Central memory CD4-positive, alpha-beta T cell (primary cell): ENCODE measurements at regions not wholly inside any gene's neighbourhood (a gene's known extent, or its start where the extent isn't known, plus 50 kb on each side); places are given as distances from the start of the nearest gene placed in this dataset.

ENCODE experiments used
- DNase-seq: peaks from one replicate; pipeline ENCODE4 v3.0.0; 2022

DNA sequence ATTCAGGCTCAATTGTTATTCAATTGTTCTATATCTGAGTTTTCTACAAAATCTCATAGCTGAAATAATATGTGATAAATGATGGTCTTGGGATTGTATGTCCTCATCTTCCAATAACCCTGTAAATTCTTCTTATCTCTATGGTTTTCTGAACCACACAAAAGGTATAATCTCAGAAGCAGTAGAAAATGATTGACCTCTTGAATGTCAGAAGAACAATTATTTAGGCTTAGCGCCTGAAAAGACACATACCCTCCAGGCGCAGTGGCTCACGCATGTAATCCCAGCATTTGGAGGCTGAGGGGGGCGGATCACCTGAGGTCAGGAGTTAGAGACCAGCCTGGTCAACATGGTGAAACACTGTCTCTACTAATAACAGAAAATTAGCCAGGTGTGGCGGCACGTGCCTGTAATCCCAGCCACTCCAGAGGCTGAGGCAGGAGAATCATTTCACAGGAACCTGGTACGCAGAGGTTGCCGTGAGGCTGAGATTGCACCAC, 288.0 kb upstream of the TBC1D5 start:
- no peak for DNase-seq

DNA sequence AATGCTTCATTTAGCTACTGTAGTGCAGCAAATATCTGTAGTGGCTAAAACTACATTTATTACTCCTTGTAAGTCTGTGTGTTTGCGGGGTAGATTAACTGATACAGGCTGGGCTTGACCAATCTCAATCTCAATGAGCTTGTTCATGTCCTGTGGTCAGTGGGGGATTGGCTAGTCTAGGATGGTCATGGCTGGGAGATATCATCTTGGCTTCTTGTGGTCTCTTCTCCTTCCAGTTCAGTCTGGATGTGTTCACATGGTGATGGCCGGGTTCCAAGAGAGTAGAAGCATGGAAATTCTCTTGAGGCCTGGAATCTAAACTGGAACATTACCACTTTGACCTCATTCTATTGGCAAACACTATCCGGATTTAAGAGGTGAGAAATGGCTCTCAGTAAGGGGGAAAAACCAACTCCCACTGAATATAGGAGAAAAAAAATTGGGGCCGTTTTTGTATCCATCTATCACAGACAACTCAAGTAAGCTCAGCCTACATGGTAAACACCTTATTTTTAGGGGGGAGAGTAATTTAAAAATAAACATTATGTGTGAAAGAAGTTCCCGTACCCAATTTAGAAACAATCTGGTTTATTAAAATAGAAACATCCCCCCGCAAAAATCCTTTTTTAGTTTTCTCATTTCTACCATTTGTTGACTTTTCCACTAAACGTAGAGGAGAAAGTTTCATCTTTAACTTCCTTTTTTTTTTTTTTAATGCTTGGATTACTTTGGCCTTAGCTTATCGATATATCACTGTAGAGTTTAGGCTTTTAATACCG, 284.9 kb upstream of the TBC1D5 start:
- no peak for DNase-seq

DNA sequence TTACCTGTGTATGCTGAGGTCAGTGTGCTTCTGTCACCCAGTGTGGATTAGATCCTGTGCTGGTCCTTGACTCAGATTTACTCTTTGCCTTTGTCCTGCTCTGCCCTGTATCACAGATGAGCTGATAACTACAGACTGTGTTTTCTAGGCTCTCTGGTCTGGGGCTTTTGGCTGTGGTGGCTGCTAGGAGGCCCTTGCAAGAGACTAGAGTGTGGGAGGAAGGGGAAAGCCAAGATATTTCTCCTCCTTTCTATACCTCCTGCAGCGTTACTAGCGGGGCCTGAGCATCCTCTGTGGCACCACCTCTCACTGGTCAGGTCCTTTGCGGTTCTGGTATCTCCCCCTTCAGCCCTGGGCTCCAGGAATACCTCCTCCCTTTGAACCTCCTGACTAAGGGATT, 282.3 kb upstream of the TBC1D5 start:
- DNase-seq, result no peak

DNA sequence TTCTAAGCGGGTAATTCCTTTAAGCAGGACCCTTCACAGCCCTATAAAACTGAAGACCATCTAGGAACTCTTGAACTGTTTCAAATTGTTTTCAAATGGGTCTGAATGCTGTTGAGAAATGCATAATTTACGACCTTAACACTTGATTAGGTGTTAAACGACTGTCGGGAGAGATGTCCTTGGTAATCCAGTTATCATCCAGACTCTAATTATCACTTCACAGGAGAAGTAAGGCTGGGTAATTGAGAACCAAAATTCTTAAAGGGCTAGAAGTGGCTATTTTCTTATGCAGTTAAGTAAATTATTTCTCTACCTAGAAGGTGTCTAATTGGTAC, 276.7 kb upstream of the TBC1D5 start:
- no peak for DNase-seq

DNA sequence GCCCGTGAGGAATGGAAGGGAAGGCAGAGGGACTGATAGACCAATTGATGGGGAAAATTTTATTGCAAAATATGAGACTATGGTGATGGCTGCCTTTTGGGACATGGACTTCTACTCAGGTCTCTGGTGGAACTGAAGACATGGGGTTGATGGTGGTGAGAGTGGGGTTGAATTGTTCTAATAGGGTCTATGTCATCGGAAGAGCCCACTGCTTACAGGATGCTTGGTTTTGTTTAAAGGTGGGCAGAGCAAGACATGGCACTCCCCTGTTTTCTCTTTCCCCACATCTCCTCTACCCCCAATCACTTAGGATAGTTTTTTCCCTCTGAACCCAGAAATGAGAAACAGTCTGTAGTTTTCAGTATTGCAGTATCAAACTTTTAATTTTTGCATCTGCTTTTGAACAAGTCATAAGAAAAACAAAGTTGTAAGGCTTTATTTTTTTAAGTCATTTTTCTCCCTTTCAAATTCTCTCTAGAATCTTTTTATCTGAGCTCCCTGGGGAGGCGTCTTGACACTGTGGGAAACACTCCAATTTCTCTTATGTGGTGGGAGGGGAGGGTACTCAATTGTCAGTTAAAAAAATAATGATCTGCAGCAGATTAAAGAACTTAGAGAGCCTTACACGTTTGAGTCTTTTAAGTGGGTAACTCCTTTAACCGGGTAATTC, 276.2 kb upstream of the TBC1D5 start:
- DNase-seq, result no peak

DNA sequence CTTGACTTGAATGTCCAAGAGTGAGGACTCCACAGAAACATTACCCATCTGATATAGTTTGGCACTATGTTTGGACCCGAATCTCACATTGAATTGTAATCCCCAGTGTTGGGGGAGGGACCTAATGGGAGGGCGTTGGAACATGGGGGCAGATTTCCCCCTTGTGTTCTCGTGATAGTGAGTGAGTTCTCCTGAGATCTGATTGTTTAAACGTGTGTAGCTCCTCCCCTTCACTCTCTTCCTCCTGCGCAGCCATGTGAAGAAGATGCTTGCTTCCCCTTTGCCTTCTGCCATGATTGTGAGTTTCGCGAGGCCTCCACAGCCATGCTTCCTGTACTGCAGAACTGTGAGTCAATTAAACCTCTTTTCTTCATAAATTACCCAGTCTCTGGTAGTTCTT, 273.9 kb upstream of the TBC1D5 start:
- no peak for DNase-seq

DNA sequence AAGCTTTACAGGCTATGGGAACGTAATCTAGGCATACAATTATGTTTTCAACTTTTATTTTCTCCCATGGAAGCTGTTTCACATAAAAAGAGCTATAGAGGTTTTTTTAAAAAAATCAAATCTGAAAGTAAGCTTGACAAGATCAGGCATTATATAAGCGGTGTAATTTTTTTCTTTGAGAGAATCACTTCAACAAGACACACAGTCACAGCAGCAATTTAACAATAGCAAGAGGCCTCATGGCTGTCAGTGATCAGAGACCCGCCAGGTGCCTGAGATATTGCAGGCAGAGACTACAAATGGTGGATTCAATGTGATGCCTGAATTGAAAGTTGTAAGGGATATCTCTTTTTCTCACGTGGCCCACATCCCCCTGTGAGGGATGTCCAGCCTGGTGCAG, 270.5 kb upstream of the TBC1D5 start:
- no peak for DNase-seq

DNA sequence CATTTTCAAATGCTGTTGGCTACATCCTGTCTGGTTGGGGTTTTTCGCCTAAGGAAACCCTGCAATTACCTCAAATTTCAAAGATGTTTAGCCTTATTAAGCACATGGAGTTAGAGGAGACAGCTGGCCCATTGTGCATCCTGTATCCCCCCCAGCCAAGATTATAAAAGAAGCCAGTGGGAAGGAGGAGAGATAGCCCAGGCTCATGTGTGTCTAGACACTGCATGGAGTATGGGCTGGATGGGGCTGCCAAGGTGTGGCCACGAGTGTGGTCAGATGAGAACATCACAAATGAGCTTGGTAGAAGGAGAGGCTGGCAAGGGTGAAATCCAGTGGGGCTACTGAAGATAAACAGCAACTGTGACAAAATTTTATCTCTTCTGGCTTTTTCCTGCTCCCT, 270.0 kb upstream of the TBC1D5 start:
- DNase-seq, result no peak

DNA sequence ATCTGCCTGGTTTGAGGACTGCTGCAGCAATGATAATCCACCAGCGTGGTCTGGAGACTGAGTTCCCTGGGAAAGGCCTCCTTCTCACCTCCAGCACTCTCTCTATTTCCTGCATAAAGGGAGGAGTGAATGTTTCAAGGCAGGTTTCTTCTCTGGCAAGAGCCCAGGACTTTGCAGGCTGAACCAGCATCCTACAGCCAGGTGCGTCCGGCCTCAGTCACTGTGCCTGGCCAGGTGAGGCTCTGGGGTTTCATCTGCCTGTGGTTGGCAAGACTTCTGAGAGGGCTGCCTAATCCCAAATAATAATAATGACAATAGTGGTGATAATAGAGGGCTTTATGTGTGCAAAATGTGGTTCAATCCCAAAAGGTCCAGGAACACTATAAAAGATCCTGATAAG, 269.0 kb upstream of the TBC1D5 start:
- DNase-seq, result no peak

DNA sequence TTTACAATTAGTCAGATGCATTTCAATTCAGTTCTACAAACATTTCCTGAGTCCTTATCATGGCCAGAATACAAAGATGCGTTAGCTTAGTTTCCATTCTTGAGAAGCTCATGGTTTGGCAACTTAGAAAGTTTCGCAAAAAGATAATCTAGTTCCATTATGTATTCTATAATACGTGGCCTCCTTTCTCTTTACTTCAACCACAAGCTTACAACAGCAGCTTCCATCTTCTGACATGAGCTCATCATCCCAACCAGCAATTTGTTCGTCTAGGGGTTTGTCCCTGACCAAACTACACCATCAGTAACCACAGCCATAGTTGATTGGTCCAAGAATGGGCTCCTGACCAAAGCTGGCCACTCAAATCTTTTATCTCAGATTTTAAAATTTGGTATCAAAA, 267.6 kb upstream of the TBC1D5 start:
- no peak for DNase-seq

DNA sequence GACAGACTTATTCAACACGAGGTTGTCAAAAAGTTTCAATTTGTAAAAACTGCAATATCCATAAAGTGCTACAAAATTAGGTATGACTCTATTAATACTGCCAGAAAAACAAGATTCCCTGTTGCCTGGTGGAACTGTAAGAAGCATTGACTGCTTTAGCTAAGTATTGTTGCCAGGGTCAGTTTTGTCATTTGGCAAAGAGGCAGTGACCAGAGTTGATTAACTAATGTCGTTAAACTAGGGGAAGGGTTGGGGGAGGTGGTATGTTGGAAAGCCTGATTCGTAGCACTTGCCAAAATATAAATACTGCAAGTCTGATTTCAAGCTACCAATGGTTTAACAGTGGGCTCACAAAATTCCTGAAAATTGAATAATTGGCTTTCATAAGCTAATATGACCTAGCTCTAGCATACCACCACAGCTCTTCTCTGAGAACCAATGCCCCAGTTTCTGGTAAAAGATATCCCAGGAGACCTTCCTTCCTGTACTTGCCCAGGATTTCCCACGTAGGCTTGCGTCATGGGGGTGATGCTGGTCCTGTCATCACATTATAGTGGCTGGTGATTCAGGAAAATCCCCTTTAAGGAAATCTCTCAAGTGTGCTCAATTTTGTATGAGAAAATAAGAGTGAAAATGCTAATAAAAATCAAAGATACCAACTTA, 266.4 kb upstream of the TBC1D5 start:
- DNase-seq, result no peak

DNA sequence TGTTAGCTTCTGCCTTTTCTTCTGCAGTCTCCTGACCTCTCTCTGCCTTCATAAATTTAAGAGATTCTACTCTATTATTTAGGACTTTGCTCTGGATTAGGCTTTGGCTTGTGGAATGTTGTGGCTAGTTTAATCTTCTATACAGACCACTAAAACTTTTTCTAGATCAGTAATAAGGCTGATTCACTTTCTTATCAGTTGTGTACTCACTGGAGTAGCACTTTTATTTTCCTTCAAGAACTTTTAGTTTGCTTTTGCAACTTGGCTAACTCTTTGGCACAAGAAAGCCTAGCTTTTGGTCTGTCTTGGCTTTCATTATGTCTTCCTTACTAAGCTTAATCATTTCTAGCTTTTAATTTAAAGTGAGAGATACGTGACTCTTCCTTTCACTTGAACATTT, 265.5 kb upstream of the TBC1D5 start:
- DNase-seq, result no peak

DNA sequence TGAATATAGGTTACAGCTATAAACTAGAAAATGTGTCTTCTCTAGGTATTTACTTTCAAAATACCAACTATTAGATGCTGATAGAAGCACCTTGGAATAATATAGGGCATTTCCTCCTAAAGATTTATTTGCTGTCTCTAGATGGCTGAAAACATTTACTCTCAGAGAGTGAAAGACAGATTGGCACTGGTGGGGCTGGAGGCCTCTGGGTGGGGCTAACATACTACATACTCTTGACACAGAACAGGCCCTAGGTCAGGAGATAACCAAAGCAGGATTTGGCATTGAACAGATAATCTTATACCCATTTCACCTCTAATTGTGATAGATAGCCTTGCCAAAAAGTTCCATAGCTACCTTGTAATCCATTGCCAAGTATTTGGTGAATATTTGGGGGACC, 253.3 kb upstream of the TBC1D5 start:
- no peak for DNase-seq

DNA sequence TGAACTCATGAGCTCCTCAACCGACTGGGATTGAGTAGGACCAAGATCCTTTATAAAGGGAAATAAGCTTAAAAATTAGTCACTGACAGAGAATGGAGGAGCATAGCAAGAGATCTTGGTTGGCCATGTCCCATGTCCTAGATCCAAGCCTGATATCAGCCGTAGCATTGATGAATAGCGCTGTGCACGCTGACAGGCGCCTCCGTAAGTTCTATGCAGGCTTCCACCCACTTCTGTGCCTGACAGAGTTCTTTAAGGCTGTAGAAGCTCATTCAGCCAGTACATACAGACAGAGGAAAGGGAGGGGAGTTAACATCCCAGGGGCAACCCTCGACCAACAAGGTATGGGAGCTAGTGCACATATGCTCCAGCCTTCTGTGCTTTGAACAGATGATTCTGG, 251.7 kb upstream of the TBC1D5 start:
- no peak for DNase-seq

DNA sequence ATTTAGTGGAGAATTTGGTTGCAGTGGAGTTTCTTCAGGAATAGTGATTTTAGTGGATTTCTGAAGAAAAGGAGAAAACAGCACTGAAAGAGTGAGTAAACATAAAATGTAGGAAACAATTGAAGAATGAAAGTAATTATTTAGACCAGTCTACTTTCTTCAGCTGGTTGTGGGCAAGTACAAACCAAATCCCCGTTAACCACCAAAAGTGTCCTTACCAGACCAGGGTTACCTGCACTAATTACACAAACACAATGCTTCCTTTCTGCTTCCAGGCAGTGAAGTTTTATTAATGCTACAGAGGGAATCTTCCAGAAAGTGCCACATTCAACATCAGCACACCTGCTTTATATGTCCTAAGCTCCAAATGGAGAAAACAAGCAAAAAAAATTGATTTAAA, 248.0 kb upstream of the TBC1D5 start:
- DNase-seq, result no peak

DNA sequence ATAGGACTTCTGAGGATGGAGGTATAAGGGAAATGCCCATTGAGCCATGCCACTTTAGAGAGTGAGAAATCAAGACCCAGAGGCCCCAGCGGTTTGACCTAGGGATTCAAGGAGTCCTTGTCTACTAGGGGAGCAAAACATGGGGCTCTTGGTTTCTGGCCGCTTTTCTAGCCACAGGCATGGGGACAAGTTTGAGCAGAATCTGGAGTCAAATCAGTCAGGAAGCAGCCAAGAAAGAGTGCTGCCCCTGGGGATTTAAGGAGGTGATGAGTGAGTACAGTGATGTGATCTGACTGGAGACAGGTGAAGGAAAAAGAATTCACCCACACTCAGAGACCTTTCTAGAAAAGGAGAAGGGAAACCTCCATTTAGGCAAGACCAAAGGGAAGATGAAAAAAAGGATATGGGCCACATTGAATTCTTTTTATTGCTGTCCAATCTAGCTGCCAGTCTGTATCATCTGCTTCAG, 244.0 kb upstream of the TBC1D5 start:
- DNase-seq, result no peak

DNA sequence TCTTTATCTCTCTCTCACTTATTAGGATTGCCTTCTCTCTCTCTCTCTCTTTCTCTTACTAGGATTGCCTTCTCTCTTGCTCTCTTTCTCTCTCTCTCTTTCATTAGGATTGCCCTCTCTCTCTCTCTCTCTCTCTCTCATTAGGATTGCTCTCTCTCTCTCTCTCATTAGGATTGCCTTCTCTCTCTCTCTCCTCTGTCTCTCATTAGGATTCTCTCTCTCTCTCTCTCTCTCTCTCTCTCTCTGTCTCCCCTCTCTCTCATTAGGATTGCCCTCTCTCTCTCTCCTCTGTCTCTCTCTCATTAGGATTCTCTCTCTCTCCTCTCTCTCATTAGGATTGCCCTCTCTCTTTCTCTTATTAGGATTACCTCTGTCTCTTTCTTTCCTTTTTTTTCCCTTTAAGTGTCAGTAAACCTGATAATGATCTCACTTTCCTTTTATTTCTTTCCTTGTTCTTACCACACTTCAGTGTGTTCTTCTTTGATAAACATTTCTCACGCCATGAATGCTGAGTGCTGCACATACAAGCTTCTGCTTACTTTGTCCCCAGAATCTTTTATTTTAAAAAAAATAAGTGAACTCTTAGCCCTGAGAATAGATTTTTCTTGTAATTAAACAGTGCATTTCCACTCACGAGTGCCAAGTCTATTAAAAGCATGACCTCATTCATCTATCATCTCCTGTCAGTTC, 243.4 kb upstream of the TBC1D5 start:
- no peak for DNase-seq

DNA sequence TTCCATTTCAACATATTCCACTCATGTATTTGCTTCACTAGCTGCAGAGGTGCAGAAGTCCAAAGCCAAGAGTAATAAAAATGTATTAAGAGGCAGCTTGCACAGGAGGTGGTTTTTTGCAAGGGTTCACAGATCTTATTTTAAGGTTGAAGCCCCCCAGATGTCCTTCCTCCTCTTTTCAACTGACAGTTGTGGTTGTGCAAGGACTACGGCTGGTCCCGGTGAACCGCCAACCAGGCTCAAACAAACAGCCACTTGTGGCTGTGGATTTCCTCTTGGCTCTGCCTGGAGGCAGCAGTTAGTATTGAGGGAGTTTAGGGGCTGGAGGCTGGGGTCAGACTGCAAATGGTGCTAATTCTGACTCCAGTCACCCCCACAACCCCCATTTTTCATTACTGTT, 240.7 kb upstream of the TBC1D5 start:
- no peak for DNase-seq

DNA sequence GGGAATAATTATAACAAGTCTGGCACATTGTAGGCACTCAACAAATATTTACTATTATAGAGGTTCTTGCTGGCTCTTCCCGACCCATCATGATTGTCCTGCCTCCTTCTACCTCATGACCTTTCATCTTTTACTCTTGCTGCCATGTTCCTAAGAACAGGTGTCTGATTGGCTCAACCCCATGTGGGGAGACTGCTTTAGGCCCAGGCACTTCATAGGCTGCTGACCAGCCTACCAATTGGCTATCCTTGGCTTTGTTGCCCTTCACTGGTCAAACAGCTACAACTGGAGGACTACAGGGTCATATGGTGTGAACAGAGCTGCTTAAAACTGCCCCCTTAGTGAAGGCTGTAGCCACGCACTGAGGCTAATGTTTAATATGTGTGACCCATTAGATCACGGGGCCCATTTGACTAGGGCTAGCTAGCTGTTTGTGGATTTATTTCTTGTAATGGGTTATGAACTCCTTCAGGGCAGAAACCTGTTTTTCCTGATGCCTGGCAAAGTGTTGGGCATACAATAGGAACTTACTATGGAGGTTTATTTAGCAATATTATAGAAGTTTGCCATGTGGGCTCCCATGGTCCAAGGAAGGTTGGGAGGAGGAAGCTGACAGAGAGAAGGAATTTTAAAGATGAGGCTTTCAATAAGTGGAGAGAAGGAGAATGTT, 239.9 kb upstream of the TBC1D5 start:
- no peak for DNase-seq

DNA sequence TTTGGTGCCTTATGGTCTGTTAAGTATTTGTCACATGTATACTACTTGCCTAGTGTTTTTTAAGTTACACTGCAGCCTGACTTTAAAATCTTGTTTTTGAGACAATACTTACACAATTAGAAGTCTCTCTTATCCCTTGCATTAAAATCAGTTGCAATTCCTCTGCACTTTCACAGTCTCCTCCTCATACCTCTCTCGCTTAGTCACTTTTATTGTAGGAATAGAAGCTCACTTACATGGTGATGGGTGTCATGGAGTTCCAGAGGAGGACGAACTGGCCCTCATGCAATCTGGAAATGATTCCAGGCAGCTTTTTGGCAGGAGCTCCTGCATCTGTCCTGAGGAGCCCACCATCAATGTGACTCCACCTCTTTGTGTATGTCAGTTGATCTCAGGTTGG, 238.4 kb upstream of the TBC1D5 start:
- no peak for DNase-seq

DNA sequence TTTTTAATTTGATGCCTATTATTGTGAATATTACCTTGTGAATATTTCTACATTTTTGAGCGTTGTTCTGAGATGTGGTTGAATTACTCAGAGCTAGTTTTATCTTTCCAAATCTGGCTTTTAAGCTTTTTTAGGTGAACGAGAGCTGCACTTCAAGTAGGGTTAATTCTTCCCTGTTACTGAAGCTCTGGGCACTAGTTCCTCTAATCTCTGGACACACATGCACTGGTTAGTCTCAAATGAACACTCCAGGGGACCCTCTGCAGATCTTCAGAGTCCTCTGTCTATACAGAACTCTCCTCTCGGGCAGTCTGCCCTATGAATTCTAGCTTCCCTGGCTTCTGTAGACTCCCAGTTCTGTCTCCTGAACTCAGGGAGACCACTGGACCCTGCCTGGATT, 237.5 kb upstream of the TBC1D5 start:
- DNase-seq, result no peak

DNA sequence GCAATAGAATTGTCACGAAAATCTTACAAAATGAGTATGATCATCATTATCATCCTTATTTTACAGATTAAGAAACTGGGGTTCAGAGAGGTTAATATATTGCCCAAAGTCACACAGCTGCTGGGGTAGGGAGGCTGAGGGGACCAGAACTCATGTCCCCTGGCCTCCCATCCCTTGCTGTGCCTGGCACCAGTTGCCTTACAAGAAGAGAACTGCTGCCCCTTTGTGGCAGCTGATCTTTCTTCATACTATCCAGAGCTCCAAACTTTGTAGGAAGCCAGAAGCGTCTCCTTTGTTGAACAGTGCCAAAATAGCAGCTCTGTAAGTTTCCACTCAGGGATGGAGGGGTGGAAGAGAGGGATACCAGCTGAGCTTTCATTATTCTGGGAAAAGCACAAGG, 236.8 kb upstream of the TBC1D5 start:
- DNase-seq, result no peak
